ENCODE measurements at regions not wholly inside any gene's neighbourhood (a gene's known extent, or its start where the extent isn't known, plus 50 kb on each side); places are given as distances from the start of the nearest gene placed in this dataset.

GRCh38 chr7:91367812-91368578 lies 103.8 kb downstream of the FZD1 start:
- no peak for DNase-seq (ENCODE audit: insufficient read length, low spot score)
- no peak for FAIRE-seq
- TF ChIP-seq CTCF (IDR thresholded peaks at IDR 0.05; ENCODE audit: insufficient read depth, missing control alignments), result no peak

GRCh38 chr7:91372323-91372722 lies 108.1 kb downstream of the FZD1 start:
- no peak for FAIRE-seq
- DNase-seq (ENCODE audit: insufficient read length, low spot score), result no peak
- TF ChIP-seq CTCF (IDR thresholded peaks at IDR 0.05; ENCODE audit: insufficient read depth, missing control alignments), result no peak

- no peak for FAIRE-seq
- no peak for TF ChIP-seq CTCF (IDR thresholded peaks at IDR 0.05; ENCODE audit: insufficient read depth, missing control alignments)
- no peak for DNase-seq (ENCODE audit: insufficient read length, low spot score)
These were observed 109.0 kb downstream of the FZD1 start for GRCh38 chr7:91373111-91373800.

- DNase-seq (ENCODE audit: insufficient read length, low spot score) (no peak), FAIRE-seq (no peak)
- TF ChIP-seq CTCF (IDR thresholded peaks at IDR 0.05; ENCODE audit: insufficient read depth, missing control alignments), result no peak
These were observed 110.2 kb downstream of the FZD1 start for GRCh38 chr7:91374321-91374989.

GRCh38 chr7:91375378-91375777 lies 111.1 kb downstream of the FZD1 start:
- no peak for FAIRE-seq
- DNase-seq (ENCODE audit: insufficient read length, low spot score), result no peak
- TF ChIP-seq CTCF (IDR thresholded peaks at IDR 0.05; ENCODE audit: insufficient read depth, missing control alignments), result no peak

- no peak for FAIRE-seq
- no peak for TF ChIP-seq CTCF (IDR thresholded peaks at IDR 0.05; ENCODE audit: insufficient read depth, missing control alignments)
- no peak for DNase-seq (ENCODE audit: insufficient read length, low spot score)
These were observed 113.9 kb downstream of the FZD1 start for GRCh38 chr7:91378131-91378530.
